ENCODE measurements at regions not wholly inside any gene's neighbourhood (a gene's known extent, or its start where the extent isn't known, plus 50 kb on each side); places are given as distances from the start of the nearest gene placed in this dataset.

DNA sequence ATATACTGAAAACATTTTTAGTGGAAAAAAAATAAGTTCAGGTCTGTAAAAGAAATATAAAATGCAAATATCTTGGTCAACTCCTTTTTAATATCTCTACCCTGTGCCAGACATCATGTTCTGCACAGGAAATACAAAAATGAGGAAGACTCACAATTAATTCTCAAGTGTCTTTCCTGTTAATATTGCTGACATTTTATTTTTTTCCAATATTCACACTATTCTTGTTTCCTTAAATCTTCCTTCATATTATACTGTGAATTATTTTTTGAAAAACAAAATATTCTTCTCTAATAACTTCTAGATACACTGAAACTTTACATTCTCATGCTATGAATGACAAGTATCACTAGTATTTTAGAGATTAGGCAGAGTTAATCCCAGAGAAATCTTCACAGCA is 334.7 kb upstream of the FTMT start:
- Mint-ChIP-seq H3K9me3 (ENCODE audit: insufficient read depth) (peaks cover 4% of the 10 kb centered on the region), H3K27ac (no peak overlapping the region), H3K27me3 (no peaks in the 10 kb centered on the region), H3K4me3 (no peak overlapping the region), H3K4me1 (no peaks in the 10 kb centered on the region)
- Histone ChIP-seq H2AFZ (ENCODE audit: insufficient read depth, low read depth, low read length, poor library complexity, severe bottlenecking) (no peak overlapping the region), H4K20me1 (ENCODE audit: control insufficient read depth, insufficient read depth, low read length, poor library complexity, severe bottlenecking) (no peaks in the 10 kb centered on the region), H3K36me3 (replicated peaks in 1 of 2; ENCODE audit: control extremely low read depth in 1 of 2, control insufficient read depth in 1 of 2, extremely low read depth in 1 of 2, insufficient read depth in 2 of 2, low read length in 1 of 2) (no peaks in the 10 kb centered on the region), H3K4me1 (ENCODE audit: control insufficient read depth in 2 of 2, insufficient read depth in 2 of 2, low read length in 2 of 2) (no peaks in the 10 kb centered on the region), H3K4me2 (replicated peaks; ENCODE audit: low read depth, low read length, poor library complexity, severe bottlenecking) (no peak overlapping the region), H3K9me3 (ENCODE audit: control extremely low read depth in 1 of 3, control insufficient read depth in 2 of 3, insufficient read depth in 1 of 3, low read length in 2 of 3) (no peaks in the 10 kb centered on the region), H3K27ac (ENCODE audit: low read length in 2 of 2) (no peak overlapping the region), H3K79me2 (ENCODE audit: control insufficient read depth, insufficient read depth, low read length) (no peaks in the 10 kb centered on the region), H3K9ac (ENCODE audit: low read length) (no peak overlapping the region), H3K27me3 (replicated peaks in 1 of 4; ENCODE audit: control extremely low read depth in 1 of 4, control insufficient read depth in 3 of 4, insufficient read depth in 4 of 4, low read length in 3 of 4) (no peaks in the 10 kb centered on the region), H3K4me3 (ENCODE audit: control extremely low read depth in 1 of 5, extremely low read depth in 1 of 5, insufficient read depth in 1 of 5, low read depth in 2 of 5, low read length in 4 of 5) (no peak overlapping the region)
- CTCF ChIA-PET = no interaction called here
- DNase-seq (no peak), ATAC-seq (ENCODE audit: low read depth) (no peak)
- TF ChIP-seq, protein P1, sequence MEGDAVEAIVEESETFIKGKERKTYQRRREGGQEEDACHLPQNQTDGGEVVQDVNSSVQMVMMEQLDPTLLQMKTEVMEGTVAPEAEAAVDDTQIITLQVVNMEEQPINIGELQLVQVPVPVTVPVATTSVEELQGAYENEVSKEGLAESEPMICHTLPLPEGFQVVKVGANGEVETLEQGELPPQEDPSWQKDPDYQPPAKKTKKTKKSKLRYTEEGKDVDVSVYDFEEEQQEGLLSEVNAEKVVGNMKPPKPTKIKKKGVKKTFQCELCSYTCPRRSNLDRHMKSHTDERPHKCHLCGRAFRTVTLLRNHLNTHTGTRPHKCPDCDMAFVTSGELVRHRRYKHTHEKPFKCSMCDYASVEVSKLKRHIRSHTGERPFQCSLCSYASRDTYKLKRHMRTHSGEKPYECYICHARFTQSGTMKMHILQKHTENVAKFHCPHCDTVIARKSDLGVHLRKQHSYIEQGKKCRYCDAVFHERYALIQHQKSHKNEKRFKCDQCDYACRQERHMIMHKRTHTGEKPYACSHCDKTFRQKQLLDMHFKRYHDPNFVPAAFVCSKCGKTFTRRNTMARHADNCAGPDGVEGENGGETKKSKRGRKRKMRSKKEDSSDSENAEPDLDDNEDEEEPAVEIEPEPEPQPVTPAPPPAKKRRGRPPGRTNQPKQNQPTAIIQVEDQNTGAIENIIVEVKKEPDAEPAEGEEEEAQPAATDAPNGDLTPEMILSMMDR (IDR thresholded peaks at IDR 0.05) = no peak
- no peak for TF ChIP-seq EZH2 (IDR thresholded peaks at IDR 0.05; ENCODE audit: borderline replicate concordance, insufficient read depth, low read depth, low read length, poor library complexity, severe bottlenecking)
- POLR2A ChIA-PET = no interaction called here
- intact Hi-C loops (cut with micrococcal nuclease) = no loop called here

GRCh38 chr5:121525706-121526105 is 326.0 kb upstream of the FTMT start:
- Histone ChIP-seq H3K4me1 (ENCODE audit: control insufficient read depth in 2 of 2, insufficient read depth in 2 of 2, low read length in 2 of 2) (no peaks in the 10 kb centered on the region), H3K9ac (ENCODE audit: low read length) (no peak overlapping the region), H4K20me1 (ENCODE audit: control insufficient read depth, insufficient read depth, low read length, poor library complexity, severe bottlenecking) (no peaks in the 10 kb centered on the region), H3K27ac (ENCODE audit: low read length in 2 of 2) (no peak overlapping the region), H3K27me3 (replicated peaks in 1 of 4; ENCODE audit: control extremely low read depth in 1 of 4, control insufficient read depth in 3 of 4, insufficient read depth in 4 of 4, low read length in 3 of 4) (no peaks in the 10 kb centered on the region), H3K36me3 (replicated peaks in 1 of 2; ENCODE audit: control extremely low read depth in 1 of 2, control insufficient read depth in 1 of 2, extremely low read depth in 1 of 2, insufficient read depth in 2 of 2, low read length in 1 of 2) (no peaks in the 10 kb centered on the region), H3K79me2 (ENCODE audit: control insufficient read depth, insufficient read depth, low read length) (no peaks in the 10 kb centered on the region), H2AFZ (ENCODE audit: insufficient read depth, low read depth, low read length, poor library complexity, severe bottlenecking) (no peak overlapping the region), H3K9me3 (ENCODE audit: control extremely low read depth in 1 of 3, control insufficient read depth in 2 of 3, insufficient read depth in 1 of 3, low read length in 2 of 3) (peaks cover 0 to 2% (median 0%) of the 10 kb centered on the region in 3 donors), H3K4me2 (replicated peaks; ENCODE audit: low read depth, low read length, poor library complexity, severe bottlenecking) (no peak overlapping the region), H3K4me3 (ENCODE audit: control extremely low read depth in 1 of 5, extremely low read depth in 1 of 5, insufficient read depth in 1 of 5, low read depth in 2 of 5, low read length in 4 of 5) (no peak overlapping the region)
- H3K27me3 Mint-ChIP-seq = no peaks in the 10 kb centered on the region
- H3K27ac Mint-ChIP-seq = no peak overlapping the region
- no CpG with 5 or more reads among the region's 3 CpGs for WGBS (ENCODE audit: insufficient coverage)
- peaks cover 1% of the 10 kb centered on the region for H3K9me3 Mint-ChIP-seq (ENCODE audit: insufficient read depth)
- TF ChIP-seq, protein P1 (IDR thresholded peaks at IDR 0.05) = no peak
- no peak for TF ChIP-seq EZH2 (IDR thresholded peaks at IDR 0.05; ENCODE audit: borderline replicate concordance, insufficient read depth, low read depth, low read length, poor library complexity, severe bottlenecking)
- no peak for DNase-seq
- ChIA-PET POLR2A (no interaction called here), CTCF (no interaction called here)
- H3K4me3 Mint-ChIP-seq = no peak overlapping the region
- intact Hi-C loops (cut with micrococcal nuclease) = no loop called here
- no peaks in the 10 kb centered on the region for H3K4me1 Mint-ChIP-seq
- ATAC-seq (ENCODE audit: low read depth) = no peak

All from B cell (primary cell).